SK-N-SH (cell line): ENCODE measurements at regions not wholly inside any gene's neighbourhood (a gene's known extent, or its start where the extent isn't known, plus 50 kb on each side); places are given as distances from the start of the nearest gene placed in this dataset.

Experiments
- ELF1 ChIP-seq: IDR thresholded peaks from 2 replicates; pipeline ENCODE4 v1.4.0; 2012
- EZH2phosphoT487 ChIP-seq: fragments of 200-600 bp; sonication (generic); IDR thresholded peaks from 2 replicates; pipeline ENCODE4 v1.6.1; 2017; ENCODE audit warnings: low read depth, mixed run types, mild to moderate bottlenecking, antibody characterized with exemption, moderate library complexity, borderline replicate concordance
- FOXJ3 ChIP-seq: sonication (generic); formaldehyde crosslinking; IDR thresholded peaks from 2 replicates; pipeline ENCODE4 v1.5.1; 2020; ENCODE audit warnings: mild to moderate bottlenecking, missing genetic modification reagents
- MEF2A ChIP-seq: IDR thresholded peaks from 2 replicates; pipeline ENCODE4 v1.4.0; 2012; ENCODE audit warnings: low read depth, borderline replicate concordance
- MXI1 ChIP-seq: IDR thresholded peaks from 2 replicates; pipeline ENCODE4 v1.6.1; 2012; ENCODE audit warnings: mild to moderate bottlenecking, low read depth, low read length, improper control_type of control experiment
- POLR2AphosphoS5 ChIP-seq: IDR thresholded peaks from 2 replicates; pipeline ENCODE4 v1.6.1; 2012; ENCODE audit warnings: low read depth, low read length
- RFX5 ChIP-seq: IDR thresholded peaks from 2 replicates; pipeline ENCODE4 v1.6.1; 2012; ENCODE audit warnings: mild to moderate bottlenecking, improper control_type of control experiment, low read length
- SIN3A ChIP-seq: IDR thresholded peaks from 2 replicates; pipeline ENCODE4 v1.6.1; 2012; ENCODE audit warnings: low read depth, mild to moderate bottlenecking, low read length, moderate library complexity, borderline replicate concordance
- YY1 ChIP-seq: IDR thresholded peaks from 2 replicates; pipeline ENCODE4 v1.4.0; 2012; ENCODE audit warnings: low read depth, mild to moderate bottlenecking
- TF ChIP-seq, protein P1 (sequence below): fragments of 200-600 bp; sonication (generic); IDR thresholded peaks from 2 replicates; pipeline ENCODE4 v1.6.1; 2017; ENCODE audit warnings: antibody characterized with exemption, mild to moderate bottlenecking, moderate library complexity
- TF ChIP-seq, protein P2 (sequence below): IDR thresholded peaks from 2 replicates; pipeline ENCODE4 v1.4.0; 2012; ENCODE audit warnings: low read depth, borderline replicate concordance
- TF ChIP-seq, protein P3 (sequence below): IDR thresholded peaks from 2 replicates; pipeline ENCODE4 v1.4.0; 2012; ENCODE audit warnings: low read depth

DNA sequence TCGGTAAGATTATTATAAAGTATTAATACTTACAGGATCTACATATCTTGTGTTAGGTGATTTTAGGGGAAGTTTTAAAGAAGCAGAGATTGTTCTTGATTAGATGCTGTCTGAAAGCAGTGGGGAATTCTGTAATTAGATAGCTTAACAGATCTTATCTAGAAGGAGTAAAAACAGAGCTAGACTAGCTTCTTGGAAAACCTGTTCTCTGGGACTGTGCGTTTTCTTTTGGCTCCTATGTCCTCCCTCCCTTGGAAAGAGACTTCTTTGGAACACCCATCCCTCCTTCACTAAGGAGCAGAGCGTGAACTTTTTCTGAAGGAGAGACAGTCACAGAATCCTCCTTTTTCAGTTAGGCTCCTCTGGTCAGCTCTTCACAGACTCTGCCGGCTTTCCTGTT, 83.5 kb upstream of the ZNF184 start:
- TF ChIP-seq, protein P1, sequence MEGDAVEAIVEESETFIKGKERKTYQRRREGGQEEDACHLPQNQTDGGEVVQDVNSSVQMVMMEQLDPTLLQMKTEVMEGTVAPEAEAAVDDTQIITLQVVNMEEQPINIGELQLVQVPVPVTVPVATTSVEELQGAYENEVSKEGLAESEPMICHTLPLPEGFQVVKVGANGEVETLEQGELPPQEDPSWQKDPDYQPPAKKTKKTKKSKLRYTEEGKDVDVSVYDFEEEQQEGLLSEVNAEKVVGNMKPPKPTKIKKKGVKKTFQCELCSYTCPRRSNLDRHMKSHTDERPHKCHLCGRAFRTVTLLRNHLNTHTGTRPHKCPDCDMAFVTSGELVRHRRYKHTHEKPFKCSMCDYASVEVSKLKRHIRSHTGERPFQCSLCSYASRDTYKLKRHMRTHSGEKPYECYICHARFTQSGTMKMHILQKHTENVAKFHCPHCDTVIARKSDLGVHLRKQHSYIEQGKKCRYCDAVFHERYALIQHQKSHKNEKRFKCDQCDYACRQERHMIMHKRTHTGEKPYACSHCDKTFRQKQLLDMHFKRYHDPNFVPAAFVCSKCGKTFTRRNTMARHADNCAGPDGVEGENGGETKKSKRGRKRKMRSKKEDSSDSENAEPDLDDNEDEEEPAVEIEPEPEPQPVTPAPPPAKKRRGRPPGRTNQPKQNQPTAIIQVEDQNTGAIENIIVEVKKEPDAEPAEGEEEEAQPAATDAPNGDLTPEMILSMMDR = no peak
- TF ChIP-seq ELF1 (no peak), SIN3A (no peak), POLR2AphosphoS5 (no peak), EZH2phosphoT487 (no peak), YY1 (no peak), FOXJ3 (CRISPR knock-in tag) (no peak), MXI1 (no peak), RFX5 (no peak), MEF2A (no peak)
- TF ChIP-seq, protein P2, sequence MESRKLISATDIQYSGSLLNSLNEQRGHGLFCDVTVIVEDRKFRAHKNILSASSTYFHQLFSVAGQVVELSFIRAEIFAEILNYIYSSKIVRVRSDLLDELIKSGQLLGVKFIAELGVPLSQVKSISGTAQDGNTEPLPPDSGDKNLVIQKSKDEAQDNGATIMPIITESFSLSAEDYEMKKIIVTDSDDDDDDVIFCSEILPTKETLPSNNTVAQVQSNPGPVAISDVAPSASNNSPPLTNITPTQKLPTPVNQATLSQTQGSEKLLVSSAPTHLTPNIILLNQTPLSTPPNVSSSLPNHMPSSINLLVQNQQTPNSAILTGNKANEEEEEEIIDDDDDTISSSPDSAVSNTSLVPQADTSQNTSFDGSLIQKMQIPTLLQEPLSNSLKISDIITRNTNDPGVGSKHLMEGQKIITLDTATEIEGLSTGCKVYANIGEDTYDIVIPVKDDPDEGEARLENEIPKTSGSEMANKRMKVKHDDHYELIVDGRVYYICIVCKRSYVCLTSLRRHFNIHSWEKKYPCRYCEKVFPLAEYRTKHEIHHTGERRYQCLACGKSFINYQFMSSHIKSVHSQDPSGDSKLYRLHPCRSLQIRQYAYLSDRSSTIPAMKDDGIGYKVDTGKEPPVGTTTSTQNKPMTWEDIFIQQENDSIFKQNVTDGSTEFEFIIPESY = no peak
- TF ChIP-seq, protein P3, sequence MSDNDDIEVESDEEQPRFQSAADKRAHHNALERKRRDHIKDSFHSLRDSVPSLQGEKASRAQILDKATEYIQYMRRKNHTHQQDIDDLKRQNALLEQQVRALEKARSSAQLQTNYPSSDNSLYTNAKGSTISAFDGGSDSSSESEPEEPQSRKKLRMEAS = no peak
